ENCODE measurements at regions not wholly inside any gene's neighbourhood (a gene's known extent, or its start where the extent isn't known, plus 50 kb on each side); places are given as distances from the start of the nearest gene placed in this dataset.

DNA sequence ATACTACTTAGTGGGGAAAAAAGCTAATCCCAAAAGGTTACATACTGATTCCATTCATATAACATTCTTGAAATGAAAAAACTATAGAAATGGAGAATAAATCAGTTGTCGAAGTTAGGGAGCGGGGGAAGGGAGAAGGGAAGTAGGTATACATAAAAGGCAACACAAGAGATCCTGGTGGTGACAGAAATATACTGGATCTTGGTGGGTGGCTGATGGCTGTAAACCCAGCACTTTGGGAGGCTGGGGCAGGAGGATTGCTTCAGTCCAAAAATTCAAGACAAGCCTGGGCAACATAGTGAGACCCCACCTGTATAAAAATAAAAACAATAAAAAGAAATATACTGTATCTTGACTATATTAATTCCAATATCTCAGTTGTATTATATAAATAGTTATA, 105.7 kb upstream of the LGSN start:
- Histone ChIP-seq H3K9me3 (ENCODE audit: low read depth) (no peaks in the 10 kb centered on the region), H3K4me2 (no peak overlapping the region), H3K4me3 (no peak overlapping the region), H3F3A (ENCODE audit: low read depth) (no peaks in the 10 kb centered on the region), H2AFZ (replicated peaks) (no peak overlapping the region), H3K27ac (no peak overlapping the region), H3K79me2 (ENCODE audit: low read depth) (no peaks in the 10 kb centered on the region), H4K20me1 (ENCODE audit: low read depth) (no peaks in the 10 kb centered on the region), H3K27me3 (no peaks in the 10 kb centered on the region), H3K36me3 (no peaks in the 10 kb centered on the region), H3K9ac (no peak overlapping the region), H3K4me1 (no peaks in the 10 kb centered on the region)
- Mint-ChIP-seq H3K9me3 (peaks cover 7% of the 10 kb centered on the region), H3K27ac (no peak overlapping the region), H3K4me1 (no peaks in the 10 kb centered on the region), H3K4me3 (no peak overlapping the region), H3K36me3 (peaks cover 2% of the 10 kb centered on the region), H3K27me3 (ENCODE audit: insufficient read depth, low read depth) (no peaks in the 10 kb centered on the region)
- no peak for DNase-seq (ENCODE audit: low spot score)
- TF ChIP-seq, protein P1, sequence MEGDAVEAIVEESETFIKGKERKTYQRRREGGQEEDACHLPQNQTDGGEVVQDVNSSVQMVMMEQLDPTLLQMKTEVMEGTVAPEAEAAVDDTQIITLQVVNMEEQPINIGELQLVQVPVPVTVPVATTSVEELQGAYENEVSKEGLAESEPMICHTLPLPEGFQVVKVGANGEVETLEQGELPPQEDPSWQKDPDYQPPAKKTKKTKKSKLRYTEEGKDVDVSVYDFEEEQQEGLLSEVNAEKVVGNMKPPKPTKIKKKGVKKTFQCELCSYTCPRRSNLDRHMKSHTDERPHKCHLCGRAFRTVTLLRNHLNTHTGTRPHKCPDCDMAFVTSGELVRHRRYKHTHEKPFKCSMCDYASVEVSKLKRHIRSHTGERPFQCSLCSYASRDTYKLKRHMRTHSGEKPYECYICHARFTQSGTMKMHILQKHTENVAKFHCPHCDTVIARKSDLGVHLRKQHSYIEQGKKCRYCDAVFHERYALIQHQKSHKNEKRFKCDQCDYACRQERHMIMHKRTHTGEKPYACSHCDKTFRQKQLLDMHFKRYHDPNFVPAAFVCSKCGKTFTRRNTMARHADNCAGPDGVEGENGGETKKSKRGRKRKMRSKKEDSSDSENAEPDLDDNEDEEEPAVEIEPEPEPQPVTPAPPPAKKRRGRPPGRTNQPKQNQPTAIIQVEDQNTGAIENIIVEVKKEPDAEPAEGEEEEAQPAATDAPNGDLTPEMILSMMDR (IDR thresholded peaks at IDR 0.05): no peak
- TF ChIP-seq EZH2phosphoT487 (IDR thresholded peaks at IDR 0.05) (no peak), EZH2 (IDR thresholded peaks at IDR 0.05) (no peak)

DNA sequence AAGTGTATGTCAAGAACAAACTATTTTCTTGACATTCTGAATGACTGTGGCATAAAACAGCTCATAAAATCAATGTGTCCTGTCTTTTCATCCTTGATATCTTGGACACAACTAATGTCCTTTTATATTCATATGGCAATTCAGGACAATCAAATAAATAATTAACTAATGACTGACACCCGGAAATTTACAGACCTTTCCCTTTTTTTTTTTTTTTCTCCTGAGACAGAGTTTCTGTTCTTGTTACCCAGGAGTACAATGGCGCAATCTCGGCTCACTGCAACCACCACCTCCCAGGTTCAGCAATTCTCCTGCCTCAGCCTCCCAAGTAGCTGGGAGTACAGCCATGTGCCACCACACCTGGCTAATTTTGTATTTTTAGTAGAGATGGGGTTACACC, 107.1 kb upstream of the LGSN start:
- Histone ChIP-seq H3K9me3 (ENCODE audit: low read depth) (no peaks in the 10 kb centered on the region), H3K9ac (no peak overlapping the region), H4K20me1 (ENCODE audit: low read depth) (no peaks in the 10 kb centered on the region), H3K4me1 (no peaks in the 10 kb centered on the region), H3K4me3 (no peak overlapping the region), H3K36me3 (no peaks in the 10 kb centered on the region), H3K4me2 (no peak overlapping the region), H2AFZ (replicated peaks) (no peak overlapping the region), H3F3A (ENCODE audit: low read depth) (no peaks in the 10 kb centered on the region), H3K27ac (no peak overlapping the region), H3K79me2 (ENCODE audit: low read depth) (no peaks in the 10 kb centered on the region), H3K27me3 (no peaks in the 10 kb centered on the region)
- no peak overlapping the region for H3K27ac Mint-ChIP-seq
- no peaks in the 10 kb centered on the region for H3K4me1 Mint-ChIP-seq
- H3K9me3 Mint-ChIP-seq: peaks cover under 1% of the 10 kb centered on the region
- no peak overlapping the region for H3K4me3 Mint-ChIP-seq
- DNase-seq (ENCODE audit: low spot score): no peak
- TF ChIP-seq, protein P1 (IDR thresholded peaks at IDR 0.05): no peak
- TF ChIP-seq EZH2 (IDR thresholded peaks at IDR 0.05) (no peak), EZH2phosphoT487 (IDR thresholded peaks at IDR 0.05) (no peak)
- no peaks in the 10 kb centered on the region for H3K36me3 Mint-ChIP-seq
- H3K27me3 Mint-ChIP-seq (ENCODE audit: insufficient read depth, low read depth): no peaks in the 10 kb centered on the region

DNA sequence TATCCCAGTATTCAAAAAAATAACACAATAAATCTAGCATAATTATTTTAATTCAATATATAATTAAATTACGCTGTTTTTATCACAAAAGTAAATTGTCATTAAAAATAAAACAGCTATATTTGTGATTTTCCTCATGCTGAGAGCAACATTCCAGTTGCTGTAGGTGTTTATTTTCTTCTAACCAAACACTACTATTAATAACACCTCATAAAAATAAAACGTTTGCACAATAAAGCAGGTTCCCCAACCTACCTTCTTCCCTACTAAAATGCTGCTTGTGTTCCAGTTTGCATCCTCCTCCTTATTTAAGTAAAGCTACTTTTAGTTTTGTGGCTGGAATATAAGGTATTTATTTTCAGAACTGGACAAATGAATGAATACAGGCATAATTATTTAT, 108.2 kb upstream of the LGSN start:
- H2AFZ ChIP-seq (replicated peaks): no peak overlapping the region
- DNase-seq (ENCODE audit: low spot score): no peak
- no peaks in the 10 kb centered on the region for H3F3A ChIP-seq (ENCODE audit: low read depth)
- H3K9me3 Mint-ChIP-seq: no peaks in the 10 kb centered on the region
- no peaks in the 10 kb centered on the region for H3K4me1 ChIP-seq
- no peaks in the 10 kb centered on the region for H4K20me1 ChIP-seq (ENCODE audit: low read depth)
- H3K4me1 Mint-ChIP-seq: no peaks in the 10 kb centered on the region
- H3K27me3 ChIP-seq: no peaks in the 10 kb centered on the region
- no peak overlapping the region for H3K4me2 ChIP-seq
- no peaks in the 10 kb centered on the region for H3K36me3 Mint-ChIP-seq
- no peak overlapping the region for H3K9ac ChIP-seq
- no peak overlapping the region for H3K27ac ChIP-seq
- no peak overlapping the region for H3K27ac Mint-ChIP-seq
- H3K79me2 ChIP-seq (ENCODE audit: low read depth): no peaks in the 10 kb centered on the region
- no peaks in the 10 kb centered on the region for H3K36me3 ChIP-seq
- H3K9me3 ChIP-seq (ENCODE audit: low read depth): no peaks in the 10 kb centered on the region
- TF ChIP-seq EZH2 (IDR thresholded peaks at IDR 0.05) (no peak), EZH2phosphoT487 (IDR thresholded peaks at IDR 0.05) (no peak)
- TF ChIP-seq, protein P1 (IDR thresholded peaks at IDR 0.05): no peak
- no peak overlapping the region for H3K4me3 ChIP-seq
- no peak overlapping the region for H3K4me3 Mint-ChIP-seq
- no peaks in the 10 kb centered on the region for H3K27me3 Mint-ChIP-seq (ENCODE audit: insufficient read depth, low read depth)

Data from neural progenitor cell (in vitro differentiated cells).